Gastroesophageal sphincter (tissue), 4 donors: ENCODE measurements at regions not wholly inside any gene's neighbourhood (a gene's known extent, or its start where the extent isn't known, plus 50 kb on each side); places are given as distances from the start of the nearest gene placed in this dataset.

Source experiments
- ATAC-seq: fragments of 150-250 bp; one replicate; pipeline ENCODE4 v1.9.1; 2016; ENCODE audit warnings: mild to moderate bottlenecking, moderate library complexity
- H3K27ac ChIP-seq, 4 donors: fragments of 200-600 bp; sonication (generic) in 3 of 4; 1 replicate in 3 of 4; 2 replicates in 1 of 4; pipeline ENCODE4 v1.5.1; 2016 to 2019
- H3K27me3 ChIP-seq: fragments of 200-600 bp; sonication (generic); one replicate; pipeline ENCODE4 v1.5.1; 2019
- H3K36me3 ChIP-seq, 2 donors: fragments of 200-600 bp; sonication (generic); one replicate each; pipeline ENCODE4 v1.5.1; 2019; ENCODE audit warnings: control low read depth in 1 of 2
- H3K4me1 ChIP-seq, 3 donors: fragments of 200-600 bp; sonication (generic); 1 replicate in 2 of 3; 2 replicates in 1 of 3; pipeline ENCODE4 v1.5.1; 2016 to 2019; ENCODE audit warnings: control low read depth in 2 of 3
- H3K4me3 ChIP-seq, 2 donors: fragments of 200-600 bp; sonication (generic); one replicate each; pipeline ENCODE4 v1.5.1; 2019; ENCODE audit warnings: mild to moderate bottlenecking in 1 of 2, moderate library complexity in 1 of 2
- H3K9me3 ChIP-seq, 3 donors: fragments of 200-600 bp; sonication (generic); one replicate each; pipeline ENCODE4 v1.5.1; 2017 to 2019; ENCODE audit warnings: control low read depth in 2 of 3
- EP300 ChIP-seq: sonication (generic); formaldehyde crosslinking; IDR thresholded peaks from one replicate; pipeline ENCODE4 v1.6.1; 2017; ENCODE audit warnings: antibody characterized with exemption, mild to moderate bottlenecking
- POLR2A ChIP-seq, 2 donors: fragments of 450-650 bp; IDR thresholded peaks; one replicate each; pipeline ENCODE4 v1.6.1; 2017; ENCODE audit warnings: antibody characterized with exemption in 2 of 2, mild to moderate bottlenecking in 2 of 2, moderate library complexity in 1 of 2
- POLR2AphosphoS5 ChIP-seq: sonication (generic); formaldehyde crosslinking; IDR thresholded peaks from one replicate; pipeline ENCODE4 v1.6.1; 2017; ENCODE audit warnings: antibody characterized with exemption
- WGBS, 2 donors: methylation state at CpG; one replicate each; pipeline ENCODE4 v1.1.5; 2018; ENCODE audit warnings: low coverage in 1 of 2; 5-methylcytosine and 5-hydroxymethylcytosine counted together
- TF ChIP-seq, protein P1 (sequence below), 4 experiments: fragments of 200-600 bp in 2 of 4; fragments of 450-650 bp in 2 of 4; sonication (generic) in 1 of 4; IDR thresholded peaks; one replicate each; pipeline ENCODE4 v1.5.1; 2017 to 2019; ENCODE audit warnings: antibody characterized with exemption in 4 of 4, mild to moderate bottlenecking in 2 of 4, moderate library complexity in 2 of 4

DNA sequence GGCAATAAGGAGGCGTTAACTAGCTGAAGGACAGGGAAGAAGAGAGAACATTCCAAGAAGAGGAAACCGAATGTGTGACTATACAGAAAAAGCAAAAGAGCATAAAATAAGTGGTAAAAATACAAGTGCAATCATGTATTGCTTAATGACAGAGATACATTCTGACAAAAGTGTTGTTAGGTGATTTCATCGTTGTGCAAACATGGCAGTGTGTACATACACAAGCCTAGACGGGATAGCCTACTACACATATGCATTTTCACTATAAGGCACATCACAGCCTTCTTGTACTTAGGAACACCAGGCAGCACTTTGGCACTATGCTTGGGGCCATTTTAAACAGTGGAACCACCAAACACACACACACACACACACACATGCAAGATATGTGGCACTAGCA, 299.3 kb downstream of the BCAT1 start:
- WGBS, 2 donors = 81 to 92% methylated on average over 3 to 4 of the region's 4 CpGs

DNA sequence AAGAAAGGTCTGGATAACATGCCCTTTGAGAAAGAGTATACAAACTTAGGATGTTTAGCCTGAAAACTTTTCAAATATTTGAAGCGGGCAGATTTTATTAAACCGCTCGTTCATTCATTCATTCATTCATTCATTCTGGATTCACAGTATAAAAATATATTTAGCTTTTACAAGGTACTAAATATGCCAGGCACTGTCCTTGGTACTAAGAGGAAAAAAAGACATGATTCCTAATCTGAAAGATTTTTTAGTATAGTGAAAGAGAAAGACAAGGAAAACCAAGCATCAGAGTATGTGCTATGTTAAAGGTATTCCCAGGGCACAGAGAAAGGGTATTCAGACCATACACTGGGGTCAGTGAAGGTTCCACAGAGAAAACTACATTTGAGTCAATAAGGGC, 299.7 kb downstream of the BCAT1 start:
- H3K36me3 ChIP-seq = no peaks in the 10 kb centered on the region
- peaks cover 0 to under 1% (median 0%) of the 10 kb centered on the region in 3 donors for H3K4me1 ChIP-seq
- peaks cover 0 to 11% (median 0%) of the 10 kb centered on the region in 3 donors for H3K9me3 ChIP-seq
- H3K27ac ChIP-seq = no peak overlapping the region
- no peak for ATAC-seq
- no peaks in the 10 kb centered on the region for H3K27me3 ChIP-seq
- WGBS, 2 donors = 53 to 57% methylated on average over 3 of the region's 3 CpGs
- TF ChIP-seq, protein P1, sequence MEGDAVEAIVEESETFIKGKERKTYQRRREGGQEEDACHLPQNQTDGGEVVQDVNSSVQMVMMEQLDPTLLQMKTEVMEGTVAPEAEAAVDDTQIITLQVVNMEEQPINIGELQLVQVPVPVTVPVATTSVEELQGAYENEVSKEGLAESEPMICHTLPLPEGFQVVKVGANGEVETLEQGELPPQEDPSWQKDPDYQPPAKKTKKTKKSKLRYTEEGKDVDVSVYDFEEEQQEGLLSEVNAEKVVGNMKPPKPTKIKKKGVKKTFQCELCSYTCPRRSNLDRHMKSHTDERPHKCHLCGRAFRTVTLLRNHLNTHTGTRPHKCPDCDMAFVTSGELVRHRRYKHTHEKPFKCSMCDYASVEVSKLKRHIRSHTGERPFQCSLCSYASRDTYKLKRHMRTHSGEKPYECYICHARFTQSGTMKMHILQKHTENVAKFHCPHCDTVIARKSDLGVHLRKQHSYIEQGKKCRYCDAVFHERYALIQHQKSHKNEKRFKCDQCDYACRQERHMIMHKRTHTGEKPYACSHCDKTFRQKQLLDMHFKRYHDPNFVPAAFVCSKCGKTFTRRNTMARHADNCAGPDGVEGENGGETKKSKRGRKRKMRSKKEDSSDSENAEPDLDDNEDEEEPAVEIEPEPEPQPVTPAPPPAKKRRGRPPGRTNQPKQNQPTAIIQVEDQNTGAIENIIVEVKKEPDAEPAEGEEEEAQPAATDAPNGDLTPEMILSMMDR (IDR thresholded peaks at IDR 0.05) = no peak
- no peak for TF ChIP-seq POLR2AphosphoS5
- no peak for TF ChIP-seq POLR2A (IDR thresholded peaks at IDR 0.05)
- no peak for TF ChIP-seq EP300
- H3K4me3 ChIP-seq = no peak overlapping the region

More for the DNA sequence above, 299.3 kb downstream of the BCAT1 start:
- Histone ChIP-seq H3K36me3 (no peaks in the 10 kb centered on the region), H3K9me3 (peaks cover 0 to 15% (median 0%) of the 10 kb centered on the region in 3 donors), H3K4me3 (no peak overlapping the region), H3K27me3 (no peaks in the 10 kb centered on the region), H3K27ac (no peak overlapping the region), H3K4me1 (no peaks in the 10 kb centered on the region)
- no peak for TF ChIP-seq POLR2A (IDR thresholded peaks at IDR 0.05)
- TF ChIP-seq, protein P1 (IDR thresholded peaks at IDR 0.05) = no peak
- no peak for TF ChIP-seq EP300
- TF ChIP-seq POLR2AphosphoS5 = no peak
- ATAC-seq = no peak

GRCh38 chr12:24645254-24645653, 303.6 kb downstream of the BCAT1 start:
- peaks cover 0 to 14% (median 0%) of the 10 kb centered on the region in 3 donors for H3K4me1 ChIP-seq
- H3K9me3 ChIP-seq = no peaks in the 10 kb centered on the region
- H3K36me3 ChIP-seq = no peaks in the 10 kb centered on the region
- ATAC-seq = no peak
- no peaks in the 10 kb centered on the region for H3K27me3 ChIP-seq
- TF ChIP-seq, protein P1 (IDR thresholded peaks at IDR 0.05) = no peak
- TF ChIP-seq POLR2AphosphoS5 (no peak), EP300 (no peak), POLR2A (IDR thresholded peaks at IDR 0.05) (no peak)
- no peak overlapping the region for H3K4me3 ChIP-seq
- 86 to 90% methylated on average over 1 of the region's 1 CpG for WGBS, 2 donors
- H3K27ac ChIP-seq = no peak overlapping the region

- Histone ChIP-seq H3K27ac (no peak overlapping the region), H3K27me3 (no peaks in the 10 kb centered on the region), H3K4me1 (peaks cover 0 to 14% (median 0%) of the 10 kb centered on the region in 3 donors), H3K9me3 (no peaks in the 10 kb centered on the region), H3K36me3 (no peaks in the 10 kb centered on the region), H3K4me3 (no peak overlapping the region)
- no peak for ATAC-seq
- TF ChIP-seq EP300 (no peak), POLR2A (IDR thresholded peaks at IDR 0.05) (no peak), POLR2AphosphoS5 (no peak)
- TF ChIP-seq, protein P1 (IDR thresholded peaks at IDR 0.05) = no peak
- WGBS, 2 donors = 54 to 62% methylated on average over 2 to 4 of the region's 4 CpGs
Observed at GRCh38 chr12:24643120-24644119, 305.5 kb downstream of the BCAT1 start.

DNA sequence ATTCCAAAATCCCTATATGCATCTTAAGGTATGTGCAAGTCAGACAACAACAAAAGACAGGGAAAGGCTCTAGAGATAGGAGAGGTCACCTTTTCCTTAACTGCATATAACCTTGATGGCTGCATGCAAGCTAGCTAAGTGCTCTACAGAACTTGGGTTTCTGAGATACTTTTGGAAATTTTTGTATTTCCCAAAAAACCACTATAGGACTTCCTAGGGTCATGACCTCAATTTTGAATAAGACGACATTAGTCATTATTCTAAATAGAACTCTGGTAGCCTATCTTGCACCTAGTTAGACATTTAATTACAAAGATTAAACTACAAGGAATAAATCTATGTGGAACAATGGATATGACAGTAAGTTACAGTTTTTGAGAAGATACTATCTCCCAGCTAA, 309.3 kb downstream of the BCAT1 start:
- TF ChIP-seq EP300 (no peak), POLR2A (IDR thresholded peaks at IDR 0.05) (no peak), POLR2AphosphoS5 (no peak)
- TF ChIP-seq, protein P1 (IDR thresholded peaks at IDR 0.05) = no peak
- 33 to 60% methylated on average over 1 of the region's 1 CpG for WGBS, 2 donors
- Histone ChIP-seq H3K27ac (no peak overlapping the region), H3K9me3 (no peaks in the 10 kb centered on the region), H3K4me1 (peaks cover 0 to 14% (median 0%) of the 10 kb centered on the region in 3 donors), H3K27me3 (no peaks in the 10 kb centered on the region), H3K36me3 (no peaks in the 10 kb centered on the region), H3K4me3 (no peak overlapping the region)
- no peak for ATAC-seq
